HG02678 (cell line): ENCODE measurements at regions not wholly inside any gene's neighbourhood (a gene's known extent, or its start where the extent isn't known, plus 50 kb on each side); places are given as distances from the start of the nearest gene placed in this dataset.

Source experiments
- ATAC-seq: cut with Tn5 transposase; IDR thresholded peaks from one replicate; pipeline ENCODE4 v1.9.1; 2021; ENCODE audit warnings: mild to moderate bottlenecking, moderate library complexity; ENCODE audit not compliant: unreplicated experiment

GRCh38 chr13:105345131-105345530 is 1190.3 kb downstream of the EFNB2 start:
- no peak for ATAC-seq

- no peak for ATAC-seq
Measured at GRCh38 chr13:105343134-105343806, 1192.2 kb downstream of the EFNB2 start.

- no peak for ATAC-seq
Measured at GRCh38 chr13:105342281-105342820, 1193.1 kb downstream of the EFNB2 start.

- no peak for ATAC-seq
Measured at GRCh38 chr13:105341758-105342157, 1193.7 kb downstream of the EFNB2 start.

DNA sequence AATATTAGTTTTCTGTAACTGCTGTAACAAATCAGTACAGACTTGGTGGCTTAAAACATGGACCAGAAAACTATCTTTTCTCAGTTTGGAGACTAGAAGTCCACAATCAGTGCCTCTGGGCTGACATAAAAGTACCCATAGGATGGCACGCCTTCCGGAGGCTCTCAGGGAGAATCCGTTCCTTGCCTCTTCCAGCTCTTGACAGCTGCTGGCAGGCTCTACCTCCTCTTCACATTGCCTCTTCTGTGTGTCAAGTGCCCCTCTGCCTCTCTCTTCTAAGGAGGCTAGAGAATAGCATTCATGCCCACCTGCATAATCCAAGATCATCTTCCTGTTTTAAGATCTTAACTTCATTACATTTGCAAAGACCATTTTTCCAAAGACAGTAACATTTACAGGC is 1194.2 kb downstream of the EFNB2 start:
- no peak for ATAC-seq

DNA sequence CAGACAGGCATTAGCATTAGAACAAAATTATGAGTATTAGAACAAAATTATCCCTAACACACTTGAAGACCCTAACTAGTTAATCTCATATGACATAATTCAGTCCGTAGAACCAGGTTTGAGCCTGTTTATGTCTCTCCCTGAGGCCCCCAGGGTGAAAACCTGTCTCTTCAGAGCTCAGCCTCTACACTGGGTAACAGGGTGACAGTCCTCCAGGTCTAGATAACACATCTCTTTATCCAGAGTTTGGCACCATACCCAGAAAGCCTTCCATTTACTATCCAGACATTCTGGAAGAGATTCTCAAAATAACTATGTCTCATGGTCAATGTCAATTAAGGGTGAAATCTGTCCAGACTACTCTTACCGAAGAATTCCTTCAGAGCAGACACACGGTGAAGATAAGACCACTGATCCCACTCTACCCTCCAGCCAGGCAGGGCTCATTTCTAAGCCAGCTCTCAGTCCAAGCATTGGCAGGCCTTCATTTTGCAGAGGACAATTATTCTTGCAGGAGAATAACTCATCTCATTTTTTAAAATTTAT is 1195.3 kb downstream of the EFNB2 start:
- no peak for ATAC-seq

DNA sequence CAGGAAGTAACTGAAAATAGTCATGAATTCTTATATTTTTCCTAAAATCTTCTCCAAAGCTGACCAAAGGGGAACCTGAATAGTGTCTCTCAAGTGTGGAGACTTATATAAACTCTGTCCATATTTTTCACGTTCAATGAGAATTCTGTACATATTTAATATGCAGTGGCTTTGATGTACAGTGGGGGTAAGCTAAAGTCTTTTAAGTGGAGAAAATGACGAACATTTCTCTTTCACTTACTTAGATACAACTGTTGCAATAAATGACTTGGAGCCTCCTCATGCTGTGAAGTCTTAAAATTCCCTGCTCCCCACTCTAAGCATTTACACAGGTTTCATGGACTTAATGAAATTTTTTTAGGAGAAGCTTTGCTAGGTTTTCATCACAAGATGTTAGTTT is 1196.7 kb downstream of the EFNB2 start:
- ATAC-seq, result no peak

GRCh38 chr13:105338006-105338405 is 1197.5 kb downstream of the EFNB2 start:
- ATAC-seq, result no peak

GRCh38 chr13:105336706-105337576 is 1198.5 kb downstream of the EFNB2 start:
- no peak for ATAC-seq

DNA sequence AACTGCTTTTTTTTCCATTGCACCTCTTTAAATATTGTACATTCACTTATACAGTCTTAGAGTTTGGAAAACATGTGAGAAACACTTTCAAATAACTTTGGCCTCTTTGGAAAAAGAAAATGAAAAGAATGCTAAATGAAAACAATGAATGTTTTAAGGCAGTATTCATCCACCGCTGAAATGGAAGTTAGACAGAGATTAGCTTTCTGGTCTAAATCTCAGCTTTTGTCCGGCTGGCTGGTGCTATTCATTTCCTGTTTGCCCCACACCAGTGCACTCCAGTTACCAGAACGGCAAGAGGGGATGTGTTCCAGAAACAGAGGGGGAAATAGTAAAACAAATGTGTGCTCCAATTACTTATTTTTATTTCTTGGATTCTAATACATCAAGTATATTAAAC is 1201.3 kb downstream of the EFNB2 start:
- ATAC-seq, result no peak

DNA sequence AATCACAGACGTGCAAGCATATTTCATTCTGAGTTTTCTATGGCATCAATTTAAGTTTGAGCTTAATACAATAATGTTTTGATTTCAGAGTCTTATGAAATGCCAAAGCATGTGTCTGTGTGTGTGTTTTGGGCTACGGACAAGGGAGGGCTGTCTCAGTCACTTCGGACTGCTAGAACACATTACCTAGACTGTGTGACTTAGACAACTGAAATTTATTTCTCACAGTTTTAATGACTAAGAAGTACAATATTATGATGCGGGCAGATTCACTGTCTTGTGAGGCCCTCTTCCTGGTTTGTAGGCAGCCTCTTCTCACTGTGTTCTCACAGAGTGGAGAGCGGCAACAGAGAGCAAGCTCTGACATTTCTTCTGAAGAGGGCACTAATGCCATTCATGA is 1202.0 kb downstream of the EFNB2 start:
- no peak for ATAC-seq

GRCh38 chr13:105329359-105329758 is 1206.1 kb downstream of the EFNB2 start:
- no peak for ATAC-seq

GRCh38 chr13:105328212-105328611 is 1207.2 kb downstream of the EFNB2 start:
- no peak for ATAC-seq

DNA sequence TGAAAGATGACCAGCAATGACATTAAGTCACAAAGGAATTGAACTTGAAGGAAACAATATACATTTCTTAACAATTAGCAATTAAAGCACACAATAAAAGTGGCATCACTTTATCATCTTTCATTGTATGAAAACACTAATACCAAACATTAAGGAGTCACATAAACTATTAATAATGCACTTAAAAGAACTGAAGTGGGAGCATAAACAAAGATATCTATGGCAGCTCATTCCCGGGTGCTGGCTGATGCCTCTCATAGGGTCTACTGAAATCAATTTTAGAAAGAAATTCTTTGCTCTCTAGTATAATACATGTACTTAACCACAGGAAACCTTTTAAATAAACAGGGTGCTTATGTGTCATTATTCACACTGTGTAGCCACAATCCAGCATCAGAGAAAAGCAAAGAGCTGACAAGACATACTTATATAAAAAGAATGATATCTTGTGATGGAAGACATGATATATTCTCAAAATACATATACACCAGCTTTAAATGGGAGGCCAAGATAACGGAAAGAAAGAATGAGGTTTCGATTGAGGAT is 1207.8 kb downstream of the EFNB2 start:
- ATAC-seq, result no peak

DNA sequence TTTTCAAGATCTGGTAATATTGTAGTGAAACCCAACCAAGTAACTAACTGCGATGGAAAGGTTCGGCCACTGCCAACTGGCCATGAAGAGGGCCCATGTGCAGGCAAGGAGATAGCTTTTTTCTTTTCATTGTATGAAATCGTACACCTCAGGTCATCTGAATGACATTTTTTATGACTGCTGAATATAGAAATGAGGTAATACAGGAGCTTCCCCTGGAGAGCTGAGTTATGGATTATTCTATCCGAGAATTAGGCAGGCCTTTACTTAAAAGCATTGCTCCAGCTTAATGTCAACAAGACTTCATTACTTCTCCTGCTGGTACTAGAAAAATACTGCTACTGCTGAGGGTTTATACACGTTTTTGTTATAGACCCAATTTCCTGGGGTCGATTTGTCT is 1215.6 kb downstream of the EFNB2 start:
- ATAC-seq, result no peak

- no peak for ATAC-seq
Measured at GRCh38 chr13:105316731-105317130, 1218.7 kb downstream of the EFNB2 start.

GRCh38 chr13:105312906-105313305 is 1222.6 kb downstream of the EFNB2 start:
- no peak for ATAC-seq

DNA sequence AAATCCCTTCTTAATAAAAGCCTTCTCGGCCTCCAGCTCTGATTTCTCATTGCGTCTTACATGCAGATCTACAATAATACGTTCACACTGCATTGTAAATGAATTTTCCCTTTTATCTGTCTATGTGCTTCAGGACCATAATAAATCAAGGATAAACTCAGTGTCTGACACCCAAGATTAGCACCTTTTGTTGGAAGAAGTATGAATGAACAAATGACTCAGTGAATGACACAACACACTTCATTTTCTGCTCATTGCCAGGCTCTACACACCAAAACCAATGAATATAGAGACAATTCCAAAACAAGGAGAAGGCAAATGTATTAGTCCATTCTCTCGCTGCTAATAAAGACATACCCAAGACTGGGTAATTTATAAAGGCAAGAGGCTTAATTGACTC is 1224.4 kb downstream of the EFNB2 start:
- ATAC-seq, result no peak

DNA sequence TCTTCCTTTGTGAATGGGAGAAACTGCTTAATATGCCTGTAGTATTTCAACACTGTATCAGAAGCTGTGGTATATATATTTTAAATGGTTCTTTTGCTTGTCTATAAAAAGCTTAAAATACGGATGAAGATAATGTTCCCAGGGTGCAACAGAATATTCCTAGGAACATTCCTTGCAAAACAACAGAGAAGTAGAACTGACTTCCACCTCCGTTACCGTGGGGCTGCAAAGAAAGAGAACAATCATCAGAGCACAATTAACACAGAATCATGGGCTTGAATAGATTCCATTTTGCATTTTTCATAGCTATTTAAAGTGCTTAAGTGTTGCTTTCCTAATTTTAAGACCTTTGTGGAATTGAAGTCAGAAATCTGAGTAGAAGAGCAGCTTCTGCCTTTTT is 1227.7 kb downstream of the EFNB2 start:
- ATAC-seq, result no peak

GRCh38 chr13:105297839-105298238 is 1237.6 kb downstream of the EFNB2 start:
- no peak for ATAC-seq

GRCh38 chr13:105291987-105292386 is 1243.5 kb downstream of the EFNB2 start:
- no peak for ATAC-seq

- no peak for ATAC-seq
Measured at GRCh38 chr13:105290596-105290995, 1244.9 kb downstream of the EFNB2 start.
